SHP77 (cell line): ENCODE measurements at regions not wholly inside any gene's neighbourhood (a gene's known extent, or its start where the extent isn't known, plus 50 kb on each side); places are given as distances from the start of the nearest gene placed in this dataset.
A peak's percentile ranks its signal among the peaks of the same experiment; 100 is the strongest.
"Not testable (repeated sequence)": the region's sequence is repeated elsewhere in the genome, so short reads cannot be mapped to it uniquely, and the experiment has no call there.

Experiments used
- DNase-seq, 2 experiments: peaks; one replicate each; lab custom pipeline; 2025; lab: John Stamatoyannopoulos, UW

DNA sequence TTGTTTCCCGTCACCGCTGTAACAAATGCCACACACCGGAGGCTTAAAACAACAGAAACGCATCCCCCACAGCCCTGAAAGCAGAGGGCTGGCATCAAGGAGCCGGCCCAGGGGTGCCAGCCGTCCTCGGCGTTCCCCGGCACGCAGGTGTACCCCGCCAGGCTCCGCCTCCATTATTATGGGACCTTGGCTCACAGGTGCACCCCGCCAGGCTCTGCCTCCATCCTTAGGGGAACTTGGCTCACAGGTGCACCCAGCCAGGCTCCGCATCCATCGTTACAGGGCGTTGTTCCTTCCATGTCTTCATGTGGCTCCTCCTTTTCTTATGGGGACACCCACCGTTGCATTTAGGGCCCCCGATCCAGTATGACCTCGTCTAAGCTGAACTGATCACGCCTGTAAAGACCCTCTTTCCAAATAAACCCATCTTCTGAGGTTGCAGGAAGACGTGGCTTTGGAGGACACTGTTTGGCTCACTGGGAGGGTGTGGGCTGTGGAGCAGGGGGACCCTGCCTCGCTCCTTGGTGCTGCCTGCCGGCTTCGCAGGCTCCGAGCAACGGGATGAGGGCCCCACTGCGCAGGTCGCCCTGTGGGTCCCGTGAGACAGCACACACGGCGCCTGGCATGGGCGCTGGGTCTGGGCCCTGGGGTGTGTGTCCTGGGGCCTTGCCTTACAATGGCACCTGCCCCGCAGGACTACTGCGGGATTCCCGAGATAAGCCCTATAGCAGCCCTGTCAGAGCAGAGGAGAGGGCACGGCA is 154.9 kb upstream of the ZNF469 start:
- not testable (repeated sequence) for DNase-seq

DNA sequence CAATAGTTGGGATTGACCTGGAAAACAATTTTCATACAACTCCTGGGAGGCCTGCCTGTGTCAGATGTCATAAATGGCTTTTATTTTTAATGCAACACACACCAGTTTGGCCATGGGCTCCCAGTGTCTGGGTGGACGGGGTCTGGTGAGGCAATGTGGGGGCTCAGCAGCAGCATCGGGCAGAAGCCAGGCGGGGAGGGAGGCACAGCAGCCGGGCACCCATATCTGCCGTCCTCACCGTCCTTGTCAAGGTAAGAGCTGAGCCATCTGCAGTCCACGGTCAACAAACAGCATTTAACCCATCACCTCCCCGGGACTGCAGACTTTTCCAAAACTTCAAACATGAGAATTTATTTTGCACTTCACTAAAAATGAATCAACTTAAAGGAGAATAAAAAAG is 154.0 kb upstream of the ZNF469 start:
- DNase-seq, result not testable (repeated sequence)

DNA sequence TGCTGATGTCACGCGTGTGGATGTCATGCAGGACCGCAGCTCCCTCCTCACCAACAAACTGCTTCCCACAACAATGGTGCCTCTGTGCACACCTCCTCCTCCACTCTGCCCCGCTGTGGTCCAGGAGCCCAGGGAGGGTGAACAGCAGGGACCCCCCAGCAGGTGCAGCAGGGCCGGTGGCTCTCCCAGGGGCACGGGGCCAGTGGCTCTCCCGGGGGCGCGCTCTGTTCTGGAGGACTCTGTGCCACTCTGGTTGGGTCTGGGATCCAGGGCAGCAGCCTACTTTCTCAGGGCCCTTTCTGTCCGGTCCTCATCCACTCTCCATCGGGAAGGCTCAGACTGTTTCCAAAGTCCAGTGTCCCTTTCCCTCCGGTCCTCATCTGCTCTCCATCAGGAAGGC is 153.0 kb upstream of the ZNF469 start:
- not testable (repeated sequence) for DNase-seq

DNA sequence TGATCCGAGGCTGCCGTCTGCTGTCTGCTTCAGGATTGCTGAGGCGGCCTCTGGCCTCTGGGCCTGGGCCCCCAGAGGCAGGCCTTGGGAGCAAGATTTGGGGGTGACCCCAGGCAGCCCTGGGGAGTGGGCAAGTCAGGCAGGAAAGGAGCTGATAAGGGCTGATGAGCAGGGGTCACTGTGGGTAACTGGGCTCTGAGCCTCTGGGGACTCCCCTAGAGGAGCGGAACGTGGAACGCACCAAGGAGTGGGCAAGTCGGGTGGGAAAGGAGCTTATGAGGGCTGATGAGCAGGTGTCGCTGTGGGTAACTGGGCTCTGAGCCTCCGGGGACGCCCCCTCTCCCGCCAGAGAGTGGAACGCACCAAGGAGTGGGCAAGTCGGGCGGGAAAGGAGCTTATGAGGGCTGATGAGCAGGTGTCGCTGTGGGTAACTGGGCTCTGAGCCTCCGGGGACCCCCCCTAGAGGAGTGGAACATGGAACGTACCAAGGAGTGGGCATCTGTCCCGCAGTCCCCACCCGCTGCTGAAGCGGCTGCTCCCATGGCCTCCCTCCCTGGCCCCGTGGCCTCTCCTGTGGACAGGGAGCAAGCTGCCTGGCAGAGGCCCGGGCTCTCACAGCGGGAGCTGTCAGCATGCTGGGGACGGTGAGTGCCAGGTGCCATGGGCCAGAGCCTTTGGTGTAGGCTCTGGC is 152.3 kb upstream of the ZNF469 start:
- DNase-seq, result not testable (repeated sequence)

DNA sequence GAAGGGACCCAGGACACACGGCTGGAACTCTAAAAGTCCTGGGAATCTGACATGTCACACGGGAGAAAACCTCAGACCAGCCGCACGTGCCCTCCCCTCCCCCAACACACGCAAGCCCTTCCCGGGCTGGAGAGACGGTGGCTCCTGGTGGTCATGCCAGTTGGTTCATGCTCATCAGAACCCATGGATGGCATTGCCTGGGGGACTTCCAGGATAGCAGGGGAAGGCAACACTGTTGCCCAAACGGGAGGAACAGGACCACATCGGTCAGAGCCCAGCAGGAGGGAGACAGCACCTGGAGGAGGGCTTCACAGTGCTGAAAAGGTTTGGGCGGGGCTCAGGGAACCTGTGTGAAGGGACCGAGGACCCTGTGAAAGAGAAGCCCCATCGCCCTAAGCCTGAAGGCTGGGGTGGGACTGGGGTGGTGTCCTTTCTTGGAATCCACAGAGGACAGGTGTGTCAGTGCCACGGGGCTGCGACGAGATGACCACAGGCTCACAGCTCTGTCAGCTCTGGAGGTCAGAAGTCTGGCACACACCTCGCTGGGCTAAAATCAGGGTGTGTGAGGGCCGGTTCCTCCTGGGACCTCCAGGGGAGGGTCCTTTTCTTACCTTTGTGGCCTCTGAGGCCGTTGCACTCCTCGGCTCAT is 151.7 kb upstream of the ZNF469 start:
- not testable (repeated sequence) for DNase-seq

DNA sequence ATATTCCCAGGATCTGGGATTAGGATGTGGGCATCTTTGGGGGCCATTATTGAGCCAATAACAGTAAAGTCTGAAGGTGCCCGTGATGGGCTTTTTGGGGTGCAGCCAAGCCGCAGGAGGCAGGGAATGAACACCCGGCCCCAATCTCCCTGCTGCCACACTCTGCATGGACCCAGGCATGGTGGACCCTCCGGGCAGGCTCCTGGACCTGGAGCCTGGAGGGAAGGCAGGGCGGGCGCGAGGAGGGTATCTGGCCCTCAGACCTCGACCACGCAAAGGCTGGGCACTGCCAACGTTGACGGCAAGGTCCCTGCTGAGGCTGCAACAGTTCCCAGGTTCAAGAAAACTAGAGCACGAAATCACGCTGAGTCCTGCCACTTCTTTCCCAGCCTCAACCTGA is 150.9 kb upstream of the ZNF469 start:
- DNase-seq, result not testable (repeated sequence)

DNA sequence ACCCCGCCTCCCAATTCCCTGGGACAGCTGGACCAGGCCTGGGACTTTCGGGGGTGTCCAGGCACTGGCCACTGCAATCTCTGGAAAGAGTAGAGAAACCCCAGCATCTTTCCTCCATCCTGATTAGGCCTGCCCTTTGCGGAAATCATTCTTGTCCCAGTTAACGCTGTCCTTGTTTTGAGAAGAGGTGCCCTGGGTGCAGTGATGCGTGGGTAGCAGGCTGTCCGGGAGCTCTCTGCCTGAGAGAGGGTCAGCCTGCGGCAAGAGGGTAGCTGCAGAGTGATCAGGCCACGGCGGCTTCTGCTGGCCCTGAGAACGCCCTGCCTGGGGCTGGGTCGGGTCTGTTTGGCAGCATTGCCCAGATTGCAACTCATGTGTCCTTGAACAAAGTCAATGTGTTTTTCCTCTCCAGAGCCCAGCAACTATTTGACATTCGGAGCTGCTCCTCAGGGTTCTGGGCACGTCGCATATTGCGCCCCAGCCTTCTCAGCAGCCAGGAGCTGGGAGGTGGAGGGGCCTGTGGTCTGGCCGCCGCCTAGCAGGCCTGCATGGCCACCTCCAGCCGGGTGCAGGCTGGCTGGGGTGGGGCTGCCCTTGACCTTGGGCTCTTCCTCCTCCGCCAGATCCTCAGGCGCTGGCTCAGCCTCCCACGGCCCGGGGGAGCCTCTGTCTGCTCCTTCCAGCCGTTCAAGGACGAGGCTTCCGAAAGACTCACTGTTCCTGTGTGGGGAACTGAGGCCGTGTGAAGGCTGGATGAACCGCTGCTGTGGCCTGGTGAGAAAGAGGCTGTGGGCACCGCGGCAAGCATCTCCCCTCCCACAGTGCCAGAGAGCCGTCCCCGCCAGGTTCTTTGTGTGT is 150.1 kb upstream of the ZNF469 start:
- not testable (repeated sequence) for DNase-seq

DNA sequence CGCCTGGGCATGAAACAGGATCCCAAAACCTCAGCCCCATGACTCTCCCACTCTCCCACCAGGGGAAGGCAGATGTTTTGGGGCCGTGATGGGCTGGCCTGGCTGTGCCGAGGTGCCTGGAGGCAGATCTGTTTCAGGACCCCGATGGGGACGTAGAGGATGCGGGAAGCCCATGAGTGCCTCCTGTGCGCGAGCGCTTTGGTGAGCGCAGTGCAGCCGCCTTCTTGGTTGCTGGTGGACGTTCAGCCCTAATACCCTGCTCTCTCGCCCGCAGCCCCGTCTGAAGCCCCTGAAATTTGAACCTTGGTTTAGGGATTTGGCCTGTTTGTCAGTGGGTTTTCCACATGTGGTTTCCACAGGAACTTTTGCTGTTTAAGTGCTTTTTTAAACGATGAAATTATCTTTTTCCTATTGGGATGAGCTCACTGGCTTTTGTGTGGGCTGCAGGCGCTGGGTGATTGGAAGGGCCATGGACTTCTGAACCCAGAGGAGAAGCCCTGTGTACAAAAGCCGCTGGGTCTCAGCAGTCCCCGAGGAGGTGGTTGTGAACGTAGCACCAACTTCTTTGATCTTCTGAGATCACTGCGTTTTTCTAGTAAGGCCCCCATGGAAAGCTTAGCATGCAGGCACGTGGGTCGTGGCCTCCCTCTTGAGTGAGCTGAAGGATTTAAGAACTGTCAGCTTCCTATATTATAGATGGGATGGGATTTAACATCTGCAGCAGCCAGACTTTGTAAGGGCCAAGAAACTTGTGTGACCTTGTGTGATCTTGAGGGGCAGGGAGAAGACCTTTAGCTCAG is 148.9 kb upstream of the ZNF469 start:
- DNase-seq, result not testable (repeated sequence)

DNA sequence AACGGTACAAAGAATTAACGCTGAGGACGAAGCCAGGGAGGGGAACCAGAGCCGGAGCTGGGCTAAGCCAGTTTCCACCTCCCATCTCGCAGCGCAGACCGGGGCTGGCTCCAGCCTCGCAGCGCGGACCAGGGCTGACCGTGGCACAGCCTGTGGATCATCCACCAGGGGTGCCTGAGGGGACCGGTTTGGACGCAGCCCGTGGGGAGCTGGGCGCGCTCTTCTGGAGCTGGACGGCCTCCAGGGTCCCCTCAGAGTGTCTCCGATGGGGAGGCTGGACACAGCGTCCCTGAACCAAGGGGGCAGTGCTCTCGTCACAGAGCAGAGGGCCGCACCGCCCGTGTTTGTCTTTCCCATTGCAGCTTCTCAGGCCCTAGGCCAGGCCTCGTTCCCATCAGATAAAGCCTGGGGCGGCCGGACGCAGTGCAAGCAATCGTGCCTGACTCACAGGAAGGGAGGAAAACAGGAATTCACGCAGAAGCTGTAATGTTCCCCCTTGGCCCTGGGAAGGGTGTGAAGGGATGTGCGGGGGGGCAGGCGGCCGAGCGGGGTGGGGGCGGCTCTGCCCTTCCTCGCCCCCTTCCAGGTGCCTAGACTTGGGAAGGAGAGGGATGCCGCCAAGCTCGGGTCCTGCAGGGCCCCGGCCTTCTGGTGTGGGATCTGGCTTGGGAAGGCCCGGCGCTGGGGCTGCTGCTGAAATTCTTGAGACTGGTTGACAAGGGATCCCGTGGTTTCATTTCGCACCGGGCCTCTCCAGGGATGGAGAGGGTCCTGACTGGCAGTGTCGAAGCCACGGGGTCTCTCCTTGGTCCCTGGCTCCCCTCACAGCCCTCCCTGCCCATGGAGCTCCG is 148.1 kb upstream of the ZNF469 start:
- not testable (repeated sequence) for DNase-seq

DNA sequence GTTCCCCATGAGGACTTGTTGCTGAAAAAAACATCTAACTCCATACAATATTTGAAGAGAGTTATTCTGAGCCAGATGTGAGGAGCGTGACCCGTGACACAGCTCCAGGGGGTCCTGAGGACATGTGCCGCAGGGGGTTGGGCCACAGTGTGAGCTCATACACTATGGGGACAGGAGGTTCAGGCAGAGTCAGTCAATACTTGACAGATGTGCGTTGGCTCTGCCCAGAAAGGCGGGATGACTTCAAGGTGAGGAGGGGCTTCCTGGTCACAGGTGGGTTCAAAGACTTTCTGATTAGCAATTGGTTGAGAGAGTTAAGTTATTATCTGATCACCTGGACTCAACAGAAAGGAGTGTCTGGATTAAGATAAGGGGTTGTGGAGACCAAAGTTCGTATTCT is 147.1 kb upstream of the ZNF469 start:
- DNase-seq, result not testable (repeated sequence)

DNA sequence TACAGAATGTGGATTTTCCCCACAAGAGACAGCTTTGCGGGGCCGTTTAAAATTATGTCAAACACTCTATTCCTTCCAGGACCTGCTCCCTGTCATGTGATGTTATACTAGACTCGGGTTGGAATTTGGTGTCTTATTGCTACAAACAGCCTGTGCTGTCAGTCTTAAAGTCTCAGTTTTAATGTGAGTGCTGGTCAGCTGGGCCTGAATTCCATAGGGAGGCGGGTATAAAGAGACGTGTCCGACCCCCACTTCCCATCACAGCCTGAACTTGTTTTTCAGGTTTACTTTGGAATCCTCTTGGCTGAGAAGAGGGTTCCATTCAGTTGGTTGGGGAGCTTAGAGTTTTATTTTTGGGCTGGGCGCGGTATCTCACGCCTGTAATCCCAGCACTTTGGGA is 146.5 kb upstream of the ZNF469 start:
- not testable (repeated sequence) for DNase-seq

DNA sequence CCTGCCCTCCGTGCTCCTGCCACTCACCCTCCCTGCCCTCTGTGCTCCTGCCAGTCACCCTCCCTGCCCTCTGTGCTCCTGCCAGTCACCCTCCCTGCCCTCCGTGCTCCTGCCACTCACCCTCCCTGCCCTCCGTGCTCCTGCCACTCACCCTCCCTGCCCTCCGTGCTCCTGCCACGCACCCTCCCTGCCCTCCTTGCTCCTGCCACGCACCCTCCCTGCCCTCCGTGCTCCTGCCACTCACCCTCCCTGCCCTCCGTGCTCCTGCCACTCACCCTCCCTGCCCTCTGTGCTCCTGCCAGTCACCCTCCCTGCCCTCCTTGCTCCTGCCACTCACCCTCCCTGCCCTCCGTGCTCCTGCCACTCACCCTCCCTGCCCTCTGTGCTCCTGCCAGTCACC is 145.4 kb upstream of the ZNF469 start:
- not testable (repeated sequence) for DNase-seq

DNA sequence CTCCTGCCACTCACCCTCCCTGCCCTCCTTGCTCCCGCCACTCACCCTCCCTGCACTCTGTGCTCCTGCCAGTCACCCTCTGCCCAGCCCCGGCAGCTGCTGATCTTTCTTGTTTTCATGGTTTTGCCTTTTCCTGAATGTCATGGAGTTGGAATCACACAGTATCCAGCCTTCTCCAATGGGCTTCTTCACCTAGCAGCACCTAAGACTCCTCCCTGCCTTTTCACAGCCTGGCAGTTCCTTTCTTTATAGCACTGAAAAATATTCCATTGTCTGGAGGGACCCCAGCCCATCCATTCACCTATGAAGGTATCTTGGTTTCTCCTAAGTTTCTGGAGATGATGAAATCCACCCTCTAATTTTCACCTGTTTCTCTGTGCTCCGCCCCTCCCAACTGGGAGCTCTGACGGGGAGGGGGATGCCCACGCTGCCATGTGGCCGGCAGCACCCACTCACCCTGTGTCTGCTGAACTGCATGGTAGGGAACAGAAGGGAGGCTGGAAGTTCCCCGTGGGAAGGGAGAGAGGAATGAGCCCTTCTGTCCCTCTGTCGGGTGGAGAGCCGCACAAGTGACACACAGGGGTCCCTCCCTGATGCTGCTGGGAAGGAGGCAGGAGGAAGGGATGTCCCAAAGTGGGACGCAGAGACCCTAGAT is 144.9 kb upstream of the ZNF469 start:
- not testable (repeated sequence) for DNase-seq

DNA sequence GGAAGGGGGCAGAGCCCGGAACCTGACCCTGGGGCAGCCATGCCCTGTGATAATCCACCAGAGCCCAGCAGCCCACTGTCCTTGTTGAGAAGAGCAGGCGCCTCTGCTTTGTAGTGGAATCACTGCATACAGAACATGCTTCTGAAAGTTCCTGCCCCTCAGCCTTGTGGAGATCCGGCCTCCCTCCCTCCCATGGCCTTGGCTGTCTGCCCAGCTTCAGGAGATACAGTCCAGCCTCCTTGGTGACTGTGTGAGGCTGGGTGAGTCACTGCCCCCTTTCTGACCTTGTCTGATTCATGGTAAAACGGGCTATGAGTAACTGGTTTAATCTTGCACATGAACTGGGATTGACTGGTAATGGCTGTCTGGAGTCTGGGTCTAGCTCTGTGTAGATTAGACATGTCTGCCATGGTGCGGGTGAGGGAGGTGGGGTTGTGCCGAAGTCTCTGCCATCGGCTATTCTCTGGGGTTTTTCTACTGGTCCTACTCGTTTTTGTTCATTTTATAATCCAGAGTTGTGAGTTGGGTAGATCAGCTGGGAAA is 144.0 kb upstream of the ZNF469 start:
- DNase-seq, result peak; percentile 56 to 70

DNA sequence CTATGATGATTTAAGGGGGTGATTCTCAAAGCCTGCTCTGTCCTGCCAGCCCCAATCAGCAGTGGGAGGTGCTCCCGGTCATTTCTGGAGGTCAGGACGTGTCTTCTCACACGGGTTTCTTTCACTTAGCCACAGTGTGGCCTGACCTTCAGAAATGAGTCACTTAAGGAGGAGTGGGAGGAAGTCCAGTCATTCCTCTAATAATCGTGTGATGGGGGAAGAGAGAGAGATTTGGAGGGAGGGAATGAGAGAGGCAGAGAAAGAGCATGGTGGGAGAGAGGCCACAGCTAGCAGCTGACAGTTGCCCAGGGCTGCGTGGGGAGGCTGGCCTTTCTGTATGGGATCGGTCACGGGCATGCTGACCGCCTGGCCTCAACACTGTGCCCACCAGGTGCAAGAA is 142.6 kb upstream of the ZNF469 start:
- DNase-seq, result not testable (repeated sequence)

DNA sequence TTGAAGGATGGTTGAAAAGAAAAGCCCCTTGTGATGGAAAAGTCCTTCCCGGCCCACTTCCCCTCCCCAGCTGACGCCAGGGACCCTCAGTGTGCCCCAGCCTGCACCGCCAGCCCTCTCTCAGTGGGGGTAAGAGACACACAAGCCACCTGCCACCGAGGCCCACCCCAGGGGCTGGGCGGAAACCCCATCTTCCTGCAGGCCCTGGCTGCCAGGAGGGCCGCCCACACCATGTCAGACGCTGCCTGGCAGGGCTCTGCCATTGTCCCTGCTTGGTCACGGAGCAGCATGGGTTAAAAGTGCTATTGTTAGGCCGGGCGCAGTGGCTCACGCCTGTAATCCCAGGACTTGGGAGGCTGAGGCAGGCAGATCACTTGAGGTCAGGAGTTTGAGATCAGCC is 142.0 kb upstream of the ZNF469 start:
- DNase-seq, result not testable (repeated sequence)

DNA sequence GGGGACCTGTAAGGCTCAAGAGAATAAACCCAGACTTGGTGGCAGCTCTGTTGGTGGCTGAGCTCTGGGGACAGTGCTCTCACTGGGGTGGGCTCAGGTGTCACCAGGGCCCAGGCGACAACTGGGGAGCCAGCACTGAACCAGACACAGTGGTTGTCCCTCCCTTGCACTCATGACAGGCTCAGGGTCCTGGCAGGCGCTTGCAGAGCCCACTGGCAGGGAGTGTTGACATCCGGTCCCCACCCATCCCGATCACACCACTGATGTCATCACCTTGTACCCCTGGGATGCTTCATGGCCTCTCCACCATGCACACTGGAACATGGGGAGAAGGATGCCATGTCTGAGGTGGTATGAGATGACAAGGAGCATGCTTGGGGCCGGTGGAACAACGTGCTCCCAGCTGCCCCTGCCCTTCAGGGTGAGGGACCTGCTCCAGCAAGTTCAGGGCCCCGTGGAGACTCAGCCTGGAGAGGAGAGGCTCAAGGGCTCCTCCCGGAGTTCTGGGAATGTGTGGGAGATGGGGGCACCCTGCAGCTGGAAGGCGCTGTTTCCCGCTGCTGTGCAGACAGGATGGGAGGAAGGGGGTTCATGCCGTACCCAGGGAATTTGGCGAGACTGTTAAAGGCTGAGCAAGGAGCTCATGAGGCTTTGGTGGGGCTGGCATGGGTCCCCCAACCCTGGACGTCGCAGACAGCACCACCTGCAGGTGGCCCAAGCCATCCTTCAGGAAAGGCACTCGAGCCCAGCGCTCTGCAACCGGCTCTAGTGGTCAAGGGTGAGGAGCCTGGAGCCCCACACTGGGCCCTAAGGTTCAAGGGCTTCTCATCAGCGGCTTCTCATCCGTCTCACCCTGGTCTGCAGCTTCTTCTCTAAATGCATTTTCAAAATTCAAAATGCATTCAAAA is 141.1 kb upstream of the ZNF469 start:
- DNase-seq, result not testable (repeated sequence)
